ENCODE measurements at regions not wholly inside any gene's neighbourhood (a gene's known extent, or its start where the extent isn't known, plus 50 kb on each side); places are given as distances from the start of the nearest gene placed in this dataset.

DNA sequence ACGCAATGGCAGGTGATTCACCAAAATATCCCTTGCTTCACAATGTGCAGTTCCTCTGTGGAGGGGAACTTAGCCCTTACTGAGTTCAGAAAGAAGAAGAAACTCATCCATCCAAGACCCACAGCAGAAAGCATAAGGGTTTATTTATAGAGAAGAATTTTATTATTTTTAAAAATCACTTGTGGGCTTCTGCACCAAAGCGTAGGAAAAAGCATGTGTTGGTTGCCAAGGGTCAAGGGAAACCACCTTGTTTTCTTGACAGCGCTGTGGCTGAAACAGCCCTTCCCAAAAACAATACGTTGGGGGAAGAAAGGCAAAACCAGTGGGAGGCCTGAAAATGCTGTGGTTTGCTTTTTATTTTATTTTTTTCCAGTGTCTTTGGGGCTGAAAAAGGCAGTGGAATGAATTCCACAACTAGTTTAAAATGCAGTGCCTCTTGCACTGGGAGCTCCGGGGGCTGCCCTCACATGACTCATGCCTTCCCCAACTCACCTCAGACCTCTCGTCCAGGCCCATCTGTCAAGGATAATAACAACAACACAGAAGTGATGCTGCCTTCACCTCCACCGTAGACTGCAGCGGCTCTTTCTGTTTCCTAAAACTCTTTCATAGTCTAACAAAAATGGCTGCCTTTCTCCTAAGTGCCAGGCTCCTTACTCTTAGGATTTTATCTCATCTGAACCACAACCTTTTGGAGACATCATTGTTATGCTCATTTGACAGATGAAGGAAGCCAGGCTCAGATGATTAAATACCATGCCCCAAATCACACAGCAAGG, 224.2 kb upstream of the JUN start:
- TF ChIP-seq, protein P1, sequence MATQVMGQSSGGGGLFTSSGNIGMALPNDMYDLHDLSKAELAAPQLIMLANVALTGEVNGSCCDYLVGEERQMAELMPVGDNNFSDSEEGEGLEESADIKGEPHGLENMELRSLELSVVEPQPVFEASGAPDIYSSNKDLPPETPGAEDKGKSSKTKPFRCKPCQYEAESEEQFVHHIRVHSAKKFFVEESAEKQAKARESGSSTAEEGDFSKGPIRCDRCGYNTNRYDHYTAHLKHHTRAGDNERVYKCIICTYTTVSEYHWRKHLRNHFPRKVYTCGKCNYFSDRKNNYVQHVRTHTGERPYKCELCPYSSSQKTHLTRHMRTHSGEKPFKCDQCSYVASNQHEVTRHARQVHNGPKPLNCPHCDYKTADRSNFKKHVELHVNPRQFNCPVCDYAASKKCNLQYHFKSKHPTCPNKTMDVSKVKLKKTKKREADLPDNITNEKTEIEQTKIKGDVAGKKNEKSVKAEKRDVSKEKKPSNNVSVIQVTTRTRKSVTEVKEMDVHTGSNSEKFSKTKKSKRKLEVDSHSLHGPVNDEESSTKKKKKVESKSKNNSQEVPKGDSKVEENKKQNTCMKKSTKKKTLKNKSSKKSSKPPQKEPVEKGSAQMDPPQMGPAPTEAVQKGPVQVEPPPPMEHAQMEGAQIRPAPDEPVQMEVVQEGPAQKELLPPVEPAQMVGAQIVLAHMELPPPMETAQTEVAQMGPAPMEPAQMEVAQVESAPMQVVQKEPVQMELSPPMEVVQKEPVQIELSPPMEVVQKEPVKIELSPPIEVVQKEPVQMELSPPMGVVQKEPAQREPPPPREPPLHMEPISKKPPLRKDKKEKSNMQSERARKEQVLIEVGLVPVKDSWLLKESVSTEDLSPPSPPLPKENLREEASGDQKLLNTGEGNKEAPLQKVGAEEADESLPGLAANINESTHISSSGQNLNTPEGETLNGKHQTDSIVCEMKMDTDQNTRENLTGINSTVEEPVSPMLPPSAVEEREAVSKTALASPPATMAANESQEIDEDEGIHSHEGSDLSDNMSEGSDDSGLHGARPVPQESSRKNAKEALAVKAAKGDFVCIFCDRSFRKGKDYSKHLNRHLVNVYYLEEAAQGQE (IDR thresholded peaks at IDR 0.05; ENCODE audit: low read depth) = no peak
- TF ChIP-seq YY1 (IDR thresholded peaks at IDR 0.05; ENCODE audit: low read depth) (no peak), RAD21 (IDR thresholded peaks at IDR 0.05; ENCODE audit: low read depth) (no peak), EGR1 (IDR thresholded peaks at IDR 0.05) (no peak)
- TF ChIP-seq, protein P2, sequence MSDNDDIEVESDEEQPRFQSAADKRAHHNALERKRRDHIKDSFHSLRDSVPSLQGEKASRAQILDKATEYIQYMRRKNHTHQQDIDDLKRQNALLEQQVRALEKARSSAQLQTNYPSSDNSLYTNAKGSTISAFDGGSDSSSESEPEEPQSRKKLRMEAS (IDR thresholded peaks at IDR 0.05) = no peak

Measured in Ishikawa (cell line).